Mesenchymal stem cell (in vitro differentiated cells and primary cell): ENCODE measurements at regions not wholly inside any gene's neighbourhood (a gene's known extent, or its start where the extent isn't known, plus 50 kb on each side); places are given as distances from the start of the nearest gene placed in this dataset.

ENCODE experiments used
- DNase-seq: peaks from one replicate; pipeline ENCODE4 v3.0.0-alpha.2; 2013
- H2AFZ ChIP-seq: one replicate; pipeline ENCODE4 v1.6.1; 2013; ENCODE audit warnings: low read depth, mild to moderate bottlenecking, control low read depth, inconsistent platforms, low read length, moderate library complexity
- H2AK5ac ChIP-seq: 2 replicates; pipeline ENCODE4 v1.6.1; 2013; ENCODE audit warnings: low read length, moderate library complexity, mild to moderate bottlenecking, inconsistent platforms; ENCODE audit not compliant: severe bottlenecking
- H2BK120ac ChIP-seq: one replicate; pipeline ENCODE4 v1.6.1; 2013; ENCODE audit warnings: low read depth, mild to moderate bottlenecking, inconsistent platforms, low read length, moderate library complexity
- H2BK12ac ChIP-seq, 2 experiments: one replicate each; pipeline ENCODE4 v1.6.1; 2013; ENCODE audit warnings: inconsistent platforms in 2 of 2, low read length in 2 of 2, mild to moderate bottlenecking in 2 of 2, moderate library complexity in 2 of 2, control low read depth in 1 of 2
- H2BK15ac ChIP-seq: one replicate; pipeline ENCODE4 v1.6.1; 2013; ENCODE audit warnings: mild to moderate bottlenecking, low read depth, inconsistent platforms; ENCODE audit not compliant: poor library complexity, severe bottlenecking
- H2BK5ac ChIP-seq: 2 replicates; pipeline ENCODE4 v1.6.1; 2013; ENCODE audit warnings: low read depth, mild to moderate bottlenecking, low read length, control low read depth, inconsistent platforms; ENCODE audit not compliant: poor library complexity, severe bottlenecking
- H3K14ac ChIP-seq, 2 experiments: one replicate each; pipeline ENCODE4 v1.6.1; 2013; ENCODE audit warnings: inconsistent platforms in 2 of 2, low read length in 2 of 2, control low read depth in 1 of 2, mild to moderate bottlenecking in 1 of 2, moderate library complexity in 1 of 2
- H3K18ac ChIP-seq, 2 experiments: one replicate each; pipeline ENCODE4 v1.6.1; 2013; ENCODE audit warnings: inconsistent platforms in 2 of 2, low read length in 2 of 2, control low read depth in 1 of 2, low read depth in 1 of 2, mild to moderate bottlenecking in 1 of 2
- H3K23ac ChIP-seq, 2 experiments: one replicate each; pipeline ENCODE4 v1.6.1; 2013; ENCODE audit warnings: inconsistent platforms in 2 of 2, low read length in 2 of 2, mild to moderate bottlenecking in 2 of 2, moderate library complexity in 2 of 2, control low read depth in 1 of 2
- H3K27ac ChIP-seq: 2 replicates; pipeline ENCODE4 v1.5.1; 2013; ENCODE audit warnings: mild to moderate bottlenecking, moderate library complexity, low read length, control low read depth, inconsistent platforms; ENCODE audit not compliant: poor library complexity, severe bottlenecking
- H3K27me3 ChIP-seq, 2 experiments: 2 replicates each; pipeline versions ENCODE4 v1.6.1 to v1.7.0; 2013; ENCODE audit warnings: low read length in 2 of 2, mild to moderate bottlenecking in 2 of 2, moderate library complexity in 2 of 2, control low read depth in 1 of 2, inconsistent platforms in 1 of 2; ENCODE audit not compliant: control insufficient read depth in 1 of 2, insufficient read depth in 1 of 2
- H3K36me3 ChIP-seq, 2 experiments: 2 replicates each; pipeline versions ENCODE4 v1.6.1 to v1.7.0; 2013; ENCODE audit warnings: low read length in 2 of 2, control low read depth in 1 of 2, inconsistent platforms in 1 of 2, low read depth in 1 of 2, mild to moderate bottlenecking in 1 of 2; ENCODE audit not compliant: insufficient read depth in 2 of 2, control insufficient read depth in 1 of 2
- H3K4ac ChIP-seq, 2 experiments: one replicate each; pipeline ENCODE4 v1.6.1; 2013; ENCODE audit warnings: inconsistent platforms in 2 of 2, low read length in 2 of 2, mild to moderate bottlenecking in 2 of 2, moderate library complexity in 2 of 2, control low read depth in 1 of 2, low read depth in 1 of 2
- H3K4me1 ChIP-seq: 2 replicates; pipeline ENCODE4 v1.6.1; 2013; ENCODE audit warnings: low read depth, low read length, control low read depth; ENCODE audit not compliant: control insufficient read depth, insufficient read depth
- H3K4me2 ChIP-seq: 2 replicates; pipeline ENCODE4 v1.6.1; 2013; ENCODE audit warnings: low read length, mild to moderate bottlenecking, inconsistent platforms; ENCODE audit not compliant: poor library complexity, severe bottlenecking
- H3K4me3 ChIP-seq, 2 experiments: 2 replicates each; pipeline versions ENCODE4 v1.5.1 to v1.7.0; 2013; ENCODE audit warnings: low read length in 2 of 2, mild to moderate bottlenecking in 2 of 2, control low read depth in 1 of 2, low read depth in 1 of 2; ENCODE audit not compliant: insufficient read depth in 1 of 2
- H3K79me1 ChIP-seq: replicated peaks from 2 replicates; pipeline ENCODE4 v1.6.1; 2013; ENCODE audit warnings: mild to moderate bottlenecking, control low read depth, low read length, inconsistent platforms; ENCODE audit not compliant: poor library complexity, severe bottlenecking
- H3K9ac ChIP-seq: 2 replicates; pipeline ENCODE4 v1.7.0; 2013; ENCODE audit warnings: mild to moderate bottlenecking, low read length, moderate library complexity
- H3K9me3 ChIP-seq: 2 replicates; pipeline ENCODE4 v1.7.0; 2013; ENCODE audit warnings: mild to moderate bottlenecking, low read length; ENCODE audit not compliant: control insufficient read depth
- H4K8ac ChIP-seq: one replicate; pipeline ENCODE4 v1.6.1; 2013; ENCODE audit warnings: inconsistent platforms, mild to moderate bottlenecking, low read length, moderate library complexity
- H4K91ac ChIP-seq: one replicate; pipeline ENCODE4 v1.6.1; 2013; ENCODE audit warnings: mild to moderate bottlenecking, low read length, inconsistent platforms
- WGBS: methylation state at CpG from one replicate; pipeline ENCODE4 v1.1.7; 2013; ENCODE audit warnings: mixed read lengths; 5-methylcytosine and 5-hydroxymethylcytosine counted together

DNA sequence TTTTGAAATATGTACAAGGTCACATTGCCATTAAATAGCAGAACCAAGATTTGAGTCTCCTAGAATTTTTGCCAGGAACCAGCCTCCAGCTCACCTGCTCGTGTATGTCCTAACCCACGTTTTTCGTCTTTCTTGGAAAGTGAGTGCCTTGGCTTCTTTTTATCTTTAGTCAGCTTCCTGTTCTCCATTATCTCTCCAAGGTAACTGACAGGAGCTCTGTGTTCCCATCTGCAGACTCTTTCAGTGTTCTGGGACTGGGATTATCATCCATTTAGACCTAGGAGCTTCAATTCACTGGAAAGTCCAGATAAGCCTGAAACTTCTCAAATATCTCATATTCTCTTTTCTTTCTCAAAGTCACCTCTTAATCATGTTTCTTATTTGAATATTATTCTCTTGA lies 193.7 kb downstream of the ZIC5 start:
- H3K14ac ChIP-seq = no peak overlapping the region
- no peak overlapping the region for H3K4me2 ChIP-seq
- no peak overlapping the region for H3K4ac ChIP-seq
- no peak for DNase-seq
- no peaks in the 10 kb centered on the region for H3K79me1 ChIP-seq
- H3K4me1 ChIP-seq = no peaks in the 10 kb centered on the region
- no peak overlapping the region for H2BK15ac ChIP-seq
- no peak overlapping the region for H3K4me3 ChIP-seq
- no peaks in the 10 kb centered on the region for H3K27me3 ChIP-seq
- no peak overlapping the region for H2BK5ac ChIP-seq
- no peaks in the 10 kb centered on the region for H3K36me3 ChIP-seq
- no peak overlapping the region for H3K18ac ChIP-seq
- H4K8ac ChIP-seq = no peak overlapping the region
- no peak overlapping the region for H2BK12ac ChIP-seq
- no peak overlapping the region for H4K91ac ChIP-seq
- no peak overlapping the region for H2BK120ac ChIP-seq
- no peak overlapping the region for H2AFZ ChIP-seq
- 47% methylated on average over 3 of the region's 3 CpGs for WGBS
- H2AK5ac ChIP-seq = no peak overlapping the region
- peaks cover 7% of the 10 kb centered on the region for H3K9me3 ChIP-seq
- H3K23ac ChIP-seq = no peak overlapping the region
- no peak overlapping the region for H3K9ac ChIP-seq
- no peak overlapping the region for H3K27ac ChIP-seq

DNA sequence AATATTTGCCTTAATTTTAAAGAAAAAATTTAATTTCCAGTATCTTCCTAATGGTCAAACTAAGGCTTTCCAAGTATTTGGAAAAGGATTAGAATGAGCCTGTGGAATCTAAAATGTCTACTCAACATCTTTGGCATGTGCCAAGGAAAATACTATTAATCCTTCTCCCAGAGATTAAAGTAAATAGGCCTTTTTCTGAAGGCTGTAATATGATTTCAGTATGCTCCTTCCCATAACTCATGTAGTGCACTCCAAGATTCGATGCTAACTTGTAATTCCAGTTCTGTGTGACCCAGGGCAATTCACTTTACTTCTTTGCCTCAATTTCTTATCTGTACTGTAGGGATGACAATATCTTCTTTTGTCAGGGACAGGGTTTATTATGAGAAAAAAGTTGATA lies 196.9 kb downstream of the ZIC5 start:
- no peak overlapping the region for H2AFZ ChIP-seq
- no peak overlapping the region for H4K8ac ChIP-seq
- H3K14ac ChIP-seq = no peak overlapping the region
- H3K9me3 ChIP-seq = no peaks in the 10 kb centered on the region
- no peaks in the 10 kb centered on the region for H3K27me3 ChIP-seq
- H3K36me3 ChIP-seq = no peaks in the 10 kb centered on the region
- H3K23ac ChIP-seq = no peak overlapping the region
- H3K4me1 ChIP-seq = no peaks in the 10 kb centered on the region
- H3K4ac ChIP-seq = no peak overlapping the region
- no peak overlapping the region for H3K18ac ChIP-seq
- DNase-seq = no peak
- H3K27ac ChIP-seq = no peak overlapping the region
- H3K4me2 ChIP-seq = no peak overlapping the region
- no peak overlapping the region for H3K4me3 ChIP-seq
- no peak overlapping the region for H2BK12ac ChIP-seq
- 100% methylated on average over 1 of the region's 1 CpG for WGBS
- H2BK120ac ChIP-seq = no peak overlapping the region
- no peak overlapping the region for H3K9ac ChIP-seq
- no peak overlapping the region for H4K91ac ChIP-seq
- H2BK5ac ChIP-seq = no peak overlapping the region
- no peak overlapping the region for H2BK15ac ChIP-seq
- H2AK5ac ChIP-seq = no peak overlapping the region
- no peaks in the 10 kb centered on the region for H3K79me1 ChIP-seq

DNA sequence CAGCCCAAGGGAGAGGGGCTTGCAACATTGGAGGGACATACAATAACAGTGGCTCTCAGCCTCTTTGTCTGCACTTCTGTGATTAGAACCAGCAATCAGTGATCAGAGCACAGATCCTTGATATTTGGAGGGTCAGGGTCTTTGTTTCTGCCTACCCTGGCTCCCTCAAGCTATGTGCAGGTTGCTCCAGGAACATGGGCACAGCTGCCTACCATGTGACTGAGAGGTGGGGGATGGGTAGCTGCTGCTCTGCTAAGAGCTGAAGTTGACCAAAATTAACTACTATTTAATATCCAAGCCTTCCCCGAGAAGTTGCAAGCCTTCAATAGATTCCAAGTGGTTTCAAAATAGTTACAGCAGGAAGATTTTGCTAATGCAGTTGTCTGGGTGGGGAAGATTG lies 202.6 kb downstream of the ZIC5 start:
- no peaks in the 10 kb centered on the region for H3K4me1 ChIP-seq
- no peak overlapping the region for H2AK5ac ChIP-seq
- H3K27ac ChIP-seq = no peak overlapping the region
- H3K9ac ChIP-seq = no peak overlapping the region
- H3K27me3 ChIP-seq = no peaks in the 10 kb centered on the region
- no peak for DNase-seq
- no peak overlapping the region for H2BK120ac ChIP-seq
- H3K18ac ChIP-seq = no peak overlapping the region
- H2AFZ ChIP-seq = no peak overlapping the region
- H2BK5ac ChIP-seq = no peak overlapping the region
- no peak overlapping the region for H3K4ac ChIP-seq
- H3K4me2 ChIP-seq = no peak overlapping the region
- H3K9me3 ChIP-seq = peaks cover 29% of the 10 kb centered on the region
- H3K36me3 ChIP-seq = no peaks in the 10 kb centered on the region
- H4K8ac ChIP-seq = no peak overlapping the region
- no peak overlapping the region for H3K4me3 ChIP-seq
- H3K79me1 ChIP-seq = no peaks in the 10 kb centered on the region
- no CpG with 5 or more reads among the region's 1 CpG for WGBS
- H4K91ac ChIP-seq = no peak overlapping the region
- H2BK12ac ChIP-seq = no peak overlapping the region
- H3K14ac ChIP-seq = no peak overlapping the region
- H2BK15ac ChIP-seq = no peak overlapping the region
- H3K23ac ChIP-seq = no peak overlapping the region

GRCh38 chr13:99766641-99767045 lies 204.9 kb downstream of the ZIC5 start:
- H2AK5ac ChIP-seq = no peak overlapping the region
- H2BK120ac ChIP-seq = no peak overlapping the region
- H3K4me2 ChIP-seq = no peak overlapping the region
- WGBS = 43% methylated on average over 2 of the region's 2 CpGs
- H3K14ac ChIP-seq = no peak overlapping the region
- no peak overlapping the region for H4K91ac ChIP-seq
- no peak overlapping the region for H2BK5ac ChIP-seq
- no peak overlapping the region for H4K8ac ChIP-seq
- H3K4me3 ChIP-seq = no peak overlapping the region
- no peak overlapping the region for H3K18ac ChIP-seq
- H3K4ac ChIP-seq = no peak overlapping the region
- H2BK15ac ChIP-seq = no peak overlapping the region
- peaks cover 41% of the 10 kb centered on the region for H3K9me3 ChIP-seq
- no peak overlapping the region for H3K27ac ChIP-seq
- DNase-seq = no peak
- H3K27me3 ChIP-seq = no peaks in the 10 kb centered on the region
- H3K79me1 ChIP-seq = no peaks in the 10 kb centered on the region
- no peak overlapping the region for H3K23ac ChIP-seq
- no peak overlapping the region for H2AFZ ChIP-seq
- no peak overlapping the region for H2BK12ac ChIP-seq
- H3K9ac ChIP-seq = no peak overlapping the region
- H3K4me1 ChIP-seq = no peaks in the 10 kb centered on the region
- H3K36me3 ChIP-seq = no peaks in the 10 kb centered on the region
